ENCODE measurements at regions not wholly inside any gene's neighbourhood (a gene's known extent, or its start where the extent isn't known, plus 50 kb on each side); places are given as distances from the start of the nearest gene placed in this dataset.

- no TSS peak for BruUV-seq (replicated peaks)
- FAIRE-seq (no peak), DNase-seq (ENCODE audit: low read depth, low spot score) (no peak)
- no peak overlapping the region for H3K4me3 ChIP-seq (replicated peaks in 1 of 3; ENCODE audit: insufficient read depth in 1 of 3, low read depth in 1 of 3, low read length in 3 of 3)
- POLR2A ChIA-PET = no interaction called here
- TF ChIP-seq FOS (IDR thresholded peaks at IDR 0.05; ENCODE audit: borderline replicate concordance, insufficient read depth, low read length) (no peak), POLR2AphosphoS5 (IDR thresholded peaks at IDR 0.05; ENCODE audit: insufficient read depth, low read depth, low read length) (no peak), JUN (IDR thresholded peaks at IDR 0.05; ENCODE audit: borderline replicate concordance, insufficient read depth, insufficient read length, low read depth) (no peak), CTCF (IDR thresholded peaks at IDR 0.05; ENCODE audit: extremely low read depth in 1 of 2, insufficient read depth in 1 of 2, low read depth in 1 of 2, low read length in 2 of 2) (no peak), MAX (IDR thresholded peaks at IDR 0.05; ENCODE audit: insufficient read depth, insufficient read length) (no peak), EZH2 (IDR thresholded peaks at IDR 0.05; ENCODE audit: borderline replicate concordance, low read depth, low read length, severe bottlenecking) (no peak), MYC (IDR thresholded peaks at IDR 0.05; ENCODE audit: low read depth, low read length) (no peak), GATA2 (IDR thresholded peaks at IDR 0.05; ENCODE audit: insufficient read depth, insufficient read length, low read depth, low read length) (no peak), POLR2A (IDR thresholded peaks at IDR 0.05; ENCODE audit: low read depth, low read length) (no peak)
- intact Hi-C loops (cut with micrococcal nuclease) (no loop called here), dilution Hi-C loops (cut with MboI; ENCODE audit: extremely low pct_ligation_motif_present, low sequenced_read_pairs) (no loop called here)
- H3K27me3 ChIP-seq (ENCODE audit: control insufficient read depth in 2 of 2, insufficient read depth in 2 of 2, low read length in 2 of 2) = no peaks in the 10 kb centered on the region
- no peaks in the 10 kb centered on the region for H3K36me3 ChIP-seq (ENCODE audit: control insufficient read depth in 2 of 2, extremely low read depth in 1 of 2, insufficient read depth in 2 of 2, low read length in 2 of 2)
- no peak overlapping the region for H2AFZ ChIP-seq (ENCODE audit: low read depth, low read length)
- no peaks in the 10 kb centered on the region for H3K79me2 ChIP-seq (ENCODE audit: control insufficient read depth, insufficient read depth, low read length)
- H3K9ac ChIP-seq (replicated peaks; ENCODE audit: extremely low read depth, insufficient read depth, low read length) = no peak overlapping the region
- H4K20me1 ChIP-seq (replicated peaks; ENCODE audit: control insufficient read depth, extremely low read depth, insufficient read depth, low read length) = no peaks in the 10 kb centered on the region
- H3K4me1 ChIP-seq (ENCODE audit: control insufficient read depth, extremely low read depth, insufficient read depth, low read length) = no peaks in the 10 kb centered on the region
- H3K4me2 ChIP-seq (ENCODE audit: insufficient read depth, low read length) = no peak overlapping the region
- H3K9me1 ChIP-seq (replicated peaks; ENCODE audit: control insufficient read depth, extremely low read depth, insufficient read depth, low read length) = no peaks in the 10 kb centered on the region
- no peak overlapping the region for H3K27ac ChIP-seq (ENCODE audit: insufficient read depth, low read depth, low read length)
- H3K9me3 ChIP-seq (replicated peaks; ENCODE audit: control insufficient read depth, insufficient read depth, low read length) = no peaks in the 10 kb centered on the region
- CTCF ChIA-PET = no interaction called here
Observed at GRCh38 chr1:50272912-50273311, 150.3 kb downstream of the DMRTA2 start.
